GM19025 (cell line): ENCODE measurements at regions not wholly inside any gene's neighbourhood (a gene's known extent, or its start where the extent isn't known, plus 50 kb on each side); places are given as distances from the start of the nearest gene placed in this dataset.

Source experiments
- ATAC-seq: cut with Tn5 transposase; IDR thresholded peaks from one replicate; pipeline ENCODE4 v1.9.1; 2021; ENCODE audit warnings: mild to moderate bottlenecking, low read depth, moderate library complexity; ENCODE audit not compliant: unreplicated experiment

GRCh38 chr9:107881626-107882300 lies 392.2 kb upstream of the KLF4 start:
- ATAC-seq = no peak

DNA sequence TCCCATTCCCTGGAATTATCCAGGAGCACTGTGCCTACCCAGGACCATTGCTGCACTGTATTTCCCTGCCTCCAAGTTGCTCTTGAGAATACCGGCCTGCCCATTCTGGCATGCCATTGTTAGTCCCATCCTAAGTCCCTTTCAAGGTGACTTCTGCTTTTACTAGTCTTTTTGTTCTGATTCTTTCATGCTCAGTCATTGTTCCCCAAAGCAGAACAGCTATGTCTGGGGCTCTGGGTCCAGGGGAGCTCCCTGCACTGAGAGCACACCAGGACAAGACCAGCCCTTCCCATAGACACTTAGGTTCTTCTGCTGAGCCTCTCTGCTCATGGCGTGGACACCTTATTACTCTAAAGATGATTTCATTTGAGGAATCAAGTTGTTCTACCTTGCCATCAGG lies 388.9 kb upstream of the KLF4 start:
- ATAC-seq = no peak

GRCh38 chr9:107875571-107875980 lies 386.0 kb upstream of the KLF4 start:
- peak; percentile 42 for ATAC-seq

GRCh38 chr9:107874591-107875369 lies 385.2 kb upstream of the KLF4 start:
- ATAC-seq = peak; percentile 42

GRCh38 chr9:107874137-107874536 lies 384.6 kb upstream of the KLF4 start:
- peak; percentile 25 for ATAC-seq

DNA sequence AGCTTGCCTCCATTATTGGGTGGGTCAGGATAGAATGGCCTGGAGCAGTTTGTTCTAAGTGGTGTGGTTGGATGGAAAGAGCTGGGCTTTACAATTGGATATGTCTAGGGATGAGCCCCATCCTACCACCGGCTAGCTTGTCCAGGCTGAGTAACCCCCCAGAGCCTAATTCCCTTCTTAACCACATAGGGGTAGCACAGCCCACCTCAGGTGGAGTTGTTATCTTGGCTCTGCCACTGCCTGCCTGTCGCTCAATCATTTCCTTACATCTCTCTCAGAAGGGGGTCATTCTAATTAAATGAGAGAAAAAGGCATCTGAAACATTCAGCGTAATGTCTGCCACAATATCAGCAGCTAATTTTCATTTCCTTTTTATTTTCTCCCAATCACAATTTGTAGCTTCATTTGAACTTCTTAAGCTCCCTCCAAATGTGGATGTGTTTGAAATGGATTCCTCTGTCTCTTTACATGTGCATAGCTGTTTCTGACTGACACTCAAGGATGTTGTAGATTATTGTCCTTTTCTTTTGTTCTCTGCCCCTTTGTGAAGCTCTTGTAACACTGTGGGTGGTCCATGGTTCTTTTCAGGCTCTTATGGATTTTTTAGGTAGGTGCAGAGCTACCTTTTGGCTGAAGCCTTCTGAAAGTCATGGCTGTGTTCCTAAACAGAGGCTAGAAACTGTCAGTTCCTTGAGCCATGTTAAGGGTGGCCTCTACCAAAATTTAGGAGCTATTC lies 383.1 kb upstream of the KLF4 start:
- ATAC-seq = no peak

DNA sequence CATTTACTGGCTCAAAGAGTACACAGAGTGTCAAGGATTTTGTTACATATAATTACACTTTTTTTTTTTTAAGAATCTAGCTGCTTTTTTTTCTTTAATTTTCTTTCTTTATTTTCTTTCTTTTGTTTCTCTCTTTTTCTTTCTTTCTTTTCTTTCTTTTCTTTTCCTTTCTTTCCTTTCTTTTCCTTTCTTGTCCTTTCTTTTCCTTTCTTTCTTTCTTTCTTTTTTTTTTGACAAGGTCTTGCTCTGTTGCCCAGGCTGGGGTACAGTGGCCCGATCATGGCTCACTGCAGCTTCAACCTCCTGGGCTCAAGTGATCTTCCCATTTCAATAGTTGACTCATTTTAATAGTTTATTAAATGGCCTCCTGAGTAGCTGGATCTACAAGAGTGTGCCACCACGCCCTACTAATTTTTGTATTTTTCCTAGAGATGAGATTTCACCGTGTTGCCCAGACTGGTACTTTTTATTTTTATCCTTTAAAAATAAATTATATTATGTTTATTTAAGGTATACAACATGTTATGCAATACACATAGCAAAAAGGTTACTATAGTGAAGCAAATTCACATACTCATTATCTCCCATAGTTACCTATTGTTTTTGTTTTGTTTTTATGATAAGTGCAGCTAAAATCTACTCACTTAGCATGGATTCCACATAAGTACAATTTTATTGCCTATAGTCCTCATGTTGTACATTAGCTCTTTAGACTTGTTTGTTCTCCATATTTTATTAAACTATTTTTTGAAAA lies 381.5 kb upstream of the KLF4 start:
- ATAC-seq = no peak

DNA sequence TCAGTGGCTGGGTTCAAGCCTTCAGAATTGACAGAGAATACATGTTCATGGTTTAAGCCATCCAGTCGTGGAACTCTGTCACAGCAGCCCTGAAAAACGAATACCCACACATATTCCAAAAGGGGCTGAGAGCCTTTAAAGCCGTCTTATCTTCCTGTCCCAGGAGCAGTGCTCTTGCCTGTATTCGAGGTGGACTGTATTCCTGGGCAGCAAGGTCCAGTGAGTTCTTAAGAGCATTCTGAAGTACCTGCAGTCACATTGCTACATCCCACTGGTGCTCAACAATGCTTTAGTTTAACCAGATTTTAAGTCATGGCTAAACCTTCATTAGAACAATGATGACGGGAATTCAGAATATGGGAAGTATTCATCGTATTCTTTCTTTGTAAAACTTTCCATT lies 380.7 kb upstream of the KLF4 start:
- ATAC-seq = no peak

GRCh38 chr9:107869111-107869510 lies 379.5 kb upstream of the KLF4 start:
- ATAC-seq = no peak

- no peak for ATAC-seq
Observed at GRCh38 chr9:107868186-107868585, 378.6 kb upstream of the KLF4 start.

- no peak for ATAC-seq
Observed at GRCh38 chr9:107867738-107868137, 378.2 kb upstream of the KLF4 start.

GRCh38 chr9:107866711-107867311 lies 377.2 kb upstream of the KLF4 start:
- ATAC-seq = no peak

DNA sequence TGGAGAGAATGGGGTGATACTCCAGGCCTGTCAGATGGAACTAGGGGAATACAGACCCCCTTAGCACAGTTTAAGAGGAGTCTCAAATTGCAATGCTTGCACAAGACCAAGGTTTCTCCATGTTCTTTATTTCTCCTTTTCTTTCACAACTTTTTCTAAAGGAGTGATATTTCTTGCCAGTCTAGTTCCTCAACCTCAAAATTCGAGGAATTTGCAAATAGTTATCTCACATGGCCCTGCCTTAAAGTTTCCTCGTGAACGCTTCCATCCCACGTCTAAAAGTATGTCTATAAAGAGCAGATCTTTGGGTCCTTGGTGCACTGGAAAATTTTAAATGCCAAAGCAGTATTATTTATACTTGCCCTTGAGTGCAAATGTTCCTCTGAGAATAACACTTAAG lies 373.8 kb upstream of the KLF4 start:
- ATAC-seq = no peak

DNA sequence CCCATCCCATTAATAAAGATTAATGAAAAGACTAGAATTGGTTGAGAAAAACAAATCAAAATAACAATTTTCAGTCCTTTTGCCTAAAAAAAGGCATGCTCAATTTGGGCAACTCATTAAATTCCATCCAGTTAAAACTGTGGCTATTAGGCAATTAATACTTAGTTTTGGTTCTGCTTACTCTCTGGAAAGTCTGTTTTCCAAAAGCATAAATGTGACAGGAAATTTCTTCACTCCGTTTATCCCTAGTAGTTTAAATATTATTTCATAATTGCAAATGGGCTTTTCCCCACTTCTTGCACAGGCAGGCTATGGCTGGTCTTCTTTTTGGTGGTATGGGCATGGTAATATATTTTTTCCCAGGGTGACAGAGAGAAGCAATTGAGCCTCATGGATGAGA lies 373.3 kb upstream of the KLF4 start:
- ATAC-seq = no peak

- ATAC-seq = no peak
Observed at GRCh38 chr9:107862323-107862722, 372.8 kb upstream of the KLF4 start.

DNA sequence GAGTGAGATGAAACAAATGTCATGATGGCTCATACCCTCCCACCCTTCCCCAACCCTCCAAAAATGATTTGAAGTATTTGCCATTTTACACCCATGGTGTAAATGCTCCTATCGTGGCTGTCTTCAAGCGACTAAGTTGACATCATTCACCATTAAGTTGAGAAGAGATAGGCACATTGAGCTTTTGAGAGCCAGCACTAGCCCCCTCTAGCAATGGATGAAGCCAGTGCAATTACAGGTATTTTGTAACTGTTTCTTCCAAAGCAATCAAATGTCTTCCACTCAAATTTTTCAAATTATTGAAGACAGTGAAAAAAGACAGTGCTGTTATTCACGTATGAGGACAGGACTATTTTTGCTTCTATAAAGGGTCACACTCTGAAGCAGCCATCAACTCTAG lies 371.5 kb upstream of the KLF4 start:
- no peak for ATAC-seq

DNA sequence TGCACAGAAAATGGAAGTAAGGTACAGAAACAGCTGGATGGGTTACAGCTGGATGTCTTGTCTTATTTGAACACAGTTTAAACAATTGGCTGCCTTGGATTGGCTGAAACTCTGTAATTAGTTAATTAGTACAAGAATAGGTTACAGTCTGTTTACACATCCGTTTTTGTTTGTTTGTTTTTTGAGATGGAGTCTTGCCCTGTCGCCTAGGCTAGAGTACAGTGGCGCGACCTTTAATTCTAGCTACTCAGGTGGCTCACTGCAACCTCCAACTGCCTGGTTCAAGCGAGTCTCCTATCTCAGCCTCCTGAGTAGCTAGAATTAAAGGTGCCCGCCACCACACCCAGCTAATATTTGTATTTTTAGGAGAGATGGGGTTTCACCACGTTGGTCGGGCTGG lies 368.7 kb upstream of the KLF4 start:
- no peak for ATAC-seq

DNA sequence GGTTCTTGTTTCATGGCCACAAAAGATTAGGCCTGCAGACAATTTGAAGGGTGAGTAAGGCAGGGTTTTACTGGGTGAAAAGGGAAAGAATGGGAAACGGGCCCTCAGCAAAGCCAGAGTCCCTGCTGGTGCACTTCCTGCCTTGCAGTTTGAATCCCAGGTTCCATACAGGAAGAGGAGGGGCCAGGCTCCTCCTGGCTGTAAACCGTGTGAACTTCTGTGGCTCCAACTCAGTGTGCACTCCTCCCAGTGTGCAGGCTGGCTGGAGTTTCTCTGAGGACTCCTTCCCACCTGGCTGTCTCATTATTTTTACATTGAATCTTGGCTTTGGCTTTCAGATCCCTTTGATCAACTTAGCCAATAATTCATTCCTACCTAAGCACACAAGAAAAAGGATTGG lies 367.1 kb upstream of the KLF4 start:
- ATAC-seq = no peak

DNA sequence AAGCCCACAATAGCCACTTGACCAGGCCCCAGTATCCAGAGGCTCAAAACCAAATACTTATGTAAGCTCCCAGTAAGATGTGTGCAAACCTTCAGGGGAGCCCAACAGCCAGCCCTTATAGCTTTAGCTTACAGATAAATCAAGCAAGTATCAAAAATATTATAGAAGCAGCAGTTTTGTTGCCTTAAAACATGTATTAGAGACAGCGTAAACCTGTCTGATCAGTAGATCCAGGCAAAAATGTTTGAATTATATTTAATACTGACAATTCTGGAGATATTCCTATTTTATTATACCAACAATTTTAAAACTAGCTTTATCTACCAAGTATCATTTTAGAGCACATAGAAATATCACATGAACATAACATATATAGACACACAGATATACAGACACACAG lies 365.6 kb upstream of the KLF4 start:
- no peak for ATAC-seq

DNA sequence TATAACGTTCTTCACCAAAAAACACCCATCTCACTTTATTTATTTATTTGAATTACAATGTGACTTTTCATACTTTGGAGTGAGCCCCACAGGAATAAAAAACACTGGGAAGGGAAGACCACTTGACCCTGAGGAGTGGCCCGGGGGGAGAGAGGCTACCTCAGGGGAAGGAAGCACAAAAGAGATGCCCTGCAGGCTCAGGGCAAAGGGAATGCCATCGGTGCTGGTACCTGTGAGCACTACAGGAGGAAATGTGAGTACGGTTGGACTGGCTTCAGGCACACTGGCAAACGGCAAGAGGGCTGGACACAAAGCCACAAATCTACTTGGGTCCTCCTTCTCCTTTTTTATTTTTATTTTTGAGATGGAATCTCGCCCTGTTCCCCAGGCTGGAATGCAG lies 363.9 kb upstream of the KLF4 start:
- ATAC-seq = no peak
